ENCODE measurements at regions not wholly inside any gene's neighbourhood (a gene's known extent, or its start where the extent isn't known, plus 50 kb on each side); places are given as distances from the start of the nearest gene placed in this dataset.

DNA sequence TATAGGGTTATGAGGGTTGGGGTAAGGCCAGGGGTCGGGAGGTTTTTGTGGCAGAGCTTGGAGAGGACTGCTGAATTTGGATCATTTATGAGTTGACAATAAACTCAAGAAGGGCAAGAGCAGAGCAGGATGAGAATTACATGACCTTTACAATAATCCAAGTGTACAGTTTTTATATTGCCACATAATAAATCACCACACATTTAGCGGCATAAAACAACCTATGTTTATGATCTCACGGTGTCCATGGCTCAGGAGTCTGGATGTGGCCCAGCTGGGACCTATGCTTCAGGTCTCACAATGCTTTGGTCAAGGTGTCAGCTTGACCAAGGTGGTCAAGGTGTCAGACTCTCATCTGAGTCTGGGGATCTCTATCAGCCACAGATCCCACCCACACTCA is 118.3 kb upstream of the WSCD1 start:
- Mint-ChIP-seq H3K27me3 (ENCODE audit: low read depth) (peaks cover 12% of the 10 kb centered on the region), H3K4me3 (ENCODE audit: unreplicated experiment) (no peak overlapping the region), H3K27ac (ENCODE audit: unreplicated experiment) (no peak overlapping the region), H3K9me3 (ENCODE audit: low read depth) (peaks cover 16% of the 10 kb centered on the region), H3K36me3 (ENCODE audit: low read depth) (peaks cover 3% of the 10 kb centered on the region), H3K4me1 (ENCODE audit: low read depth) (no peaks in the 10 kb centered on the region)
- peak; percentile 21 for DNase-seq (ENCODE audit: low spot score)
- TF ChIP-seq, protein P1, sequence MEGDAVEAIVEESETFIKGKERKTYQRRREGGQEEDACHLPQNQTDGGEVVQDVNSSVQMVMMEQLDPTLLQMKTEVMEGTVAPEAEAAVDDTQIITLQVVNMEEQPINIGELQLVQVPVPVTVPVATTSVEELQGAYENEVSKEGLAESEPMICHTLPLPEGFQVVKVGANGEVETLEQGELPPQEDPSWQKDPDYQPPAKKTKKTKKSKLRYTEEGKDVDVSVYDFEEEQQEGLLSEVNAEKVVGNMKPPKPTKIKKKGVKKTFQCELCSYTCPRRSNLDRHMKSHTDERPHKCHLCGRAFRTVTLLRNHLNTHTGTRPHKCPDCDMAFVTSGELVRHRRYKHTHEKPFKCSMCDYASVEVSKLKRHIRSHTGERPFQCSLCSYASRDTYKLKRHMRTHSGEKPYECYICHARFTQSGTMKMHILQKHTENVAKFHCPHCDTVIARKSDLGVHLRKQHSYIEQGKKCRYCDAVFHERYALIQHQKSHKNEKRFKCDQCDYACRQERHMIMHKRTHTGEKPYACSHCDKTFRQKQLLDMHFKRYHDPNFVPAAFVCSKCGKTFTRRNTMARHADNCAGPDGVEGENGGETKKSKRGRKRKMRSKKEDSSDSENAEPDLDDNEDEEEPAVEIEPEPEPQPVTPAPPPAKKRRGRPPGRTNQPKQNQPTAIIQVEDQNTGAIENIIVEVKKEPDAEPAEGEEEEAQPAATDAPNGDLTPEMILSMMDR (IDR thresholded peaks at IDR 0.05): no peak

DNA sequence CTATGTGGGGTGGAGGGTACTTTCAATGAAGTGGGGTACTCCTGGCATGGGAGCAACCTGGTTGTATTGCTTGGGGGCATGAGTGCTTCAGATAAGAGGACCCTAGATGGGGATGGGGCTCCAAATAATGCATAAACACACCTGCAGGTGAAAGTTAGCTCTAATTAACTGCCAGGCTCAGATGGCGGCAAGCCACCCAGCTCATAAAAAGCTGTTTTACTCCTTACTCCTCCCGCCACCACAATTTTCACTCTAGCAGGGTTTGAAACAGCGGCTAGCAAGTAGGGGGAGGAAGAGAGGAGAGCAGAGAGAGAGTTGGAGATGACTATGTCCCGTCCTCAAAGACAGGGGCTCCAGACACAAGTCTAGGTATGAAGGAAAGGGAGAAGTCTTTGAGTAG is 117.7 kb upstream of the WSCD1 start:
- Mint-ChIP-seq H3K9me3 (ENCODE audit: low read depth) (peaks cover 16% of the 10 kb centered on the region), H3K27me3 (ENCODE audit: low read depth) (peaks cover 12% of the 10 kb centered on the region), H3K4me1 (ENCODE audit: low read depth) (no peaks in the 10 kb centered on the region), H3K4me3 (ENCODE audit: unreplicated experiment) (no peak overlapping the region), H3K36me3 (ENCODE audit: low read depth) (peaks cover 3% of the 10 kb centered on the region), H3K27ac (ENCODE audit: unreplicated experiment) (no peak overlapping the region)
- DNase-seq (ENCODE audit: low spot score): no peak
- TF ChIP-seq, protein P1 (IDR thresholded peaks at IDR 0.05): no peak

DNA sequence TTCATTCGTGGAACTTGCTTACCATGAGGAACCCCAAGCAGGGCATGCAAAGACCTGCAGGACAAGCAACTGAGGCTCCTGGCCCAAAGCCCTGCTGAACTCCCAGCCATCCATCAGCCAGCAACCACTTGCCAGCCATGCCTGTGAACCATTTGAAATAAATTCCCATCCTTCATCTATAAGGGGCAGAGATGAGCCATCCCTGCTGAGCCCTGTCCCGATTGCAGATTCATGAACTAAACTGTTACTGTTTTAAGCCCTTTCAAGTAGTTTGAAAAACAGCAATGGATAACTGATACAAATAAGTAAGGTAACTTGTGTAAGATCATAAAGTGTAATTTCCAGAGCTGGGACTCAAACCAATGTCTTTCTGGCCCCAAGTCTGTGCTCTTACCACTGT is 114.4 kb upstream of the WSCD1 start:
- TF ChIP-seq, protein P1 (IDR thresholded peaks at IDR 0.05): no peak
- no peaks in the 10 kb centered on the region for H3K4me1 Mint-ChIP-seq (ENCODE audit: low read depth)
- DNase-seq (ENCODE audit: low spot score): no peak
- peaks cover 4% of the 10 kb centered on the region for H3K36me3 Mint-ChIP-seq (ENCODE audit: low read depth)
- H3K27me3 Mint-ChIP-seq (ENCODE audit: low read depth): peaks cover 6% of the 10 kb centered on the region
- peaks cover 16% of the 10 kb centered on the region for H3K9me3 Mint-ChIP-seq (ENCODE audit: low read depth)
- H3K4me3 Mint-ChIP-seq (ENCODE audit: unreplicated experiment): no peak overlapping the region
- no peak overlapping the region for H3K27ac Mint-ChIP-seq (ENCODE audit: unreplicated experiment)

DNA sequence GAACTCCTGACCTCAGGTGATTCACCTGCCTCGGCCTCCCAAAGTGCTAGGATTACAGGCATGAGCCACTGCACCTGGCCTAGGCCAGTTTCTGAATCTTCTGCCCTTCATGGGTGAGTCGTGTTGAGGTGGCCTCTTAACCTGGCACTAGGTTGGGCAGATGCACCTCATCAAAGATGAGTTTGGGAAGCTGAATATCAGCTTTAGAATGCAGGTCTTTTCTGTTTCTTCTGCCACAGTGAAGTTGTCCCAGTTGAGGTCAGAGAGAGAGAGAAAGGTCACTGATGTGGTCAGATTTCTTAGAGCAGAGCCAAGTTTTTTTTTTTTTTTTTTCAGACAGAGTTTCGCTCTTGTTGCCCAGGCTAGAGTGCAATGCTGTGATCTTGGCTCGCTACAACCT is 111.3 kb upstream of the WSCD1 start:
- DNase-seq (ENCODE audit: low spot score): no peak
- no peak overlapping the region for H3K27ac Mint-ChIP-seq (ENCODE audit: unreplicated experiment)
- H3K9me3 Mint-ChIP-seq (ENCODE audit: low read depth): peaks cover 16% of the 10 kb centered on the region
- H3K4me1 Mint-ChIP-seq (ENCODE audit: low read depth): no peaks in the 10 kb centered on the region
- TF ChIP-seq, protein P1 (IDR thresholded peaks at IDR 0.05): no peak
- peaks cover 13% of the 10 kb centered on the region for H3K27me3 Mint-ChIP-seq (ENCODE audit: low read depth)
- peaks cover 4% of the 10 kb centered on the region for H3K36me3 Mint-ChIP-seq (ENCODE audit: low read depth)
- no peak overlapping the region for H3K4me3 Mint-ChIP-seq (ENCODE audit: unreplicated experiment)

DNA sequence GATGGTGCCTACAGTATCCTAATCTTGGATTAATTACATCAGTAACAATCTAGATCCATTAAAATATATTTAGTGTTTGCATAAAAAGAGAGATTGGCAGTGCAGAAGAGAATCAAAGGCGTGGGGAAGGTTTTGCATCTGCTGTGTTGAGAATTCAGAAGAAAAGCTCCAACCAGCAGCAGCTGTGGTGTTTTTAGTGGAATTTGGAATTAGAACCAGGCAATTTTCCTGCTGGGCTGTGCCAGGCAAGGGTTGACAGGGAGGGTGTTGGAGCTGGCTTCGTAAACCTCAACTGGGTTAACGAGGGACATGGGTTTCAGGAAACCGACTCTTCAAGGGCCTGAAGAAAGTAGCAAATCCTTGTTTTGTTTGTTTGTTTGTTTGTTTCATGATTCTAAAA is 107.8 kb upstream of the WSCD1 start:
- H3K9me3 Mint-ChIP-seq (ENCODE audit: low read depth): peaks cover 22% of the 10 kb centered on the region
- no peaks in the 10 kb centered on the region for H3K4me1 Mint-ChIP-seq (ENCODE audit: low read depth)
- TF ChIP-seq, protein P1 (IDR thresholded peaks at IDR 0.05): no peak
- no peak overlapping the region for H3K27ac Mint-ChIP-seq (ENCODE audit: unreplicated experiment)
- no peak overlapping the region for H3K4me3 Mint-ChIP-seq (ENCODE audit: unreplicated experiment)
- H3K36me3 Mint-ChIP-seq (ENCODE audit: low read depth): peaks cover 1% of the 10 kb centered on the region
- DNase-seq (ENCODE audit: low spot score): no peak
- H3K27me3 Mint-ChIP-seq (ENCODE audit: low read depth): peaks cover 13% of the 10 kb centered on the region
